SH-SY5Y (cell line): ENCODE measurements at regions not wholly inside any gene's neighbourhood (a gene's known extent, or its start where the extent isn't known, plus 50 kb on each side); places are given as distances from the start of the nearest gene placed in this dataset.

Experiments used
- GATA2 ChIP-seq: IDR thresholded peaks from 2 replicates; pipeline ENCODE4 v1.6.1; 2011; ENCODE audit warnings: mild to moderate bottlenecking, low read depth, low read length
- GATA3 ChIP-seq: IDR thresholded peaks from 2 replicates; pipeline ENCODE4 v1.6.1; 2011; ENCODE audit warnings: low read depth, mild to moderate bottlenecking, low read length, moderate library complexity

DNA sequence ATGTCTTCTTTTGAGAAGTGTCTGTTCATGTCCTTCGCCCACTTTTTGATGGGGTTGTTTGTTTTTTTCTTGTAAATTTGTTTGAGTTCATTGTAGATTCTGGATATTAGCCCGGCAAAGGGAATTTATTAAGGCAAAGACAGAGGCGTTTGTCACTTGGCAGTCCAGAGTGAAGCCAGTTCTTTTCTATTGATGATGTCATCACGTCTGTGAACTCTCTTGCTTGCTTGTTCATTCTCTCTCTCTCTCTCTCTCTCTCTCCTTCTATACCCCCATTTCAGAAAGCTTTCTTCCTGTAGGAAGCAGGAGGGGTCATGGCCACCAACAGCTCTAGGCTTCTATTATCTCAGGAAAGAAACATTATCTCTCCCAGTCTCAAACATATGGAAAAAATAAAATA is 291.3 kb downstream of the OMA1 start:
- TF ChIP-seq GATA3 (no peak), GATA2 (no peak)
